ENCODE measurements at regions not wholly inside any gene's neighbourhood (a gene's known extent, or its start where the extent isn't known, plus 50 kb on each side); places are given as distances from the start of the nearest gene placed in this dataset.

- TF ChIP-seq, protein P1, sequence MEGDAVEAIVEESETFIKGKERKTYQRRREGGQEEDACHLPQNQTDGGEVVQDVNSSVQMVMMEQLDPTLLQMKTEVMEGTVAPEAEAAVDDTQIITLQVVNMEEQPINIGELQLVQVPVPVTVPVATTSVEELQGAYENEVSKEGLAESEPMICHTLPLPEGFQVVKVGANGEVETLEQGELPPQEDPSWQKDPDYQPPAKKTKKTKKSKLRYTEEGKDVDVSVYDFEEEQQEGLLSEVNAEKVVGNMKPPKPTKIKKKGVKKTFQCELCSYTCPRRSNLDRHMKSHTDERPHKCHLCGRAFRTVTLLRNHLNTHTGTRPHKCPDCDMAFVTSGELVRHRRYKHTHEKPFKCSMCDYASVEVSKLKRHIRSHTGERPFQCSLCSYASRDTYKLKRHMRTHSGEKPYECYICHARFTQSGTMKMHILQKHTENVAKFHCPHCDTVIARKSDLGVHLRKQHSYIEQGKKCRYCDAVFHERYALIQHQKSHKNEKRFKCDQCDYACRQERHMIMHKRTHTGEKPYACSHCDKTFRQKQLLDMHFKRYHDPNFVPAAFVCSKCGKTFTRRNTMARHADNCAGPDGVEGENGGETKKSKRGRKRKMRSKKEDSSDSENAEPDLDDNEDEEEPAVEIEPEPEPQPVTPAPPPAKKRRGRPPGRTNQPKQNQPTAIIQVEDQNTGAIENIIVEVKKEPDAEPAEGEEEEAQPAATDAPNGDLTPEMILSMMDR (IDR thresholded peaks at IDR 0.05), result no peak
- no peak for TF ChIP-seq ZFX (IDR thresholded peaks at IDR 0.05; ENCODE audit: borderline replicate concordance)
Measured at GRCh38 chr4:141513866-141514265, 122.5 kb upstream of the IL15 start.
